Cardiac fibroblast (primary cell): ENCODE measurements at regions not wholly inside any gene's neighbourhood (a gene's known extent, or its start where the extent isn't known, plus 50 kb on each side); places are given as distances from the start of the nearest gene placed in this dataset.

Experiments used
- DNase-seq, 2 donors: peaks; one replicate each; pipeline versions ENCODE4 v3.0.0 to v3.0.0-alpha.2; 2010; ENCODE audit warnings: low read depth in 2 of 2
- H3K4me3 ChIP-seq, 2 donors: replicated peaks in 1 of 2; 1 replicate in 1 of 2; 2 replicates in 1 of 2; pipeline ENCODE4 v1.5.1; 2011; ENCODE audit warnings: low read depth in 2 of 2, low read length in 2 of 2, mild to moderate bottlenecking in 2 of 2, moderate library complexity in 1 of 2
- TF ChIP-seq, protein P1 (sequence below): IDR thresholded peaks from one replicate; pipeline ENCODE4 v1.5.1; 2011; ENCODE audit warnings: low read depth, mild to moderate bottlenecking, low read length, inconsistent platforms

DNA sequence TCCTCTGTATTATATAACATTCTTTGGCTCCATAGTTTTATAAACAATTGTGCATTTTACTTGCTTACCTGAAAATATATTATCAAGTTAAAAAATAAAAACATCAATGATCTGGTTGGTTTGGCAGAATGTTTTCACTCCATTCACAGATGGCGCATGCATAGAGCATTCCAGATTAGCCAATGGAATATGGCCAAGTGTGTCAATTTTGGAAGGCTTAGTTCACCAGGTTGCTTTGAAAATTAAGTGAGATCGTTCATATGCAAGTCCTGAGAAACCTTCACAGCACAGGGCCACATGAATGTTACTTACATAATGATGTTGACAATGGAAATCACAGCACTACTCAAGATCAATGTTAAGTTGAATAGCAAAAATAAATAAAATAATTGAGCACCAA is 335.7 kb downstream of the GRB14 start:
- H3K4me3 ChIP-seq = no peak overlapping the region
- TF ChIP-seq, protein P1, sequence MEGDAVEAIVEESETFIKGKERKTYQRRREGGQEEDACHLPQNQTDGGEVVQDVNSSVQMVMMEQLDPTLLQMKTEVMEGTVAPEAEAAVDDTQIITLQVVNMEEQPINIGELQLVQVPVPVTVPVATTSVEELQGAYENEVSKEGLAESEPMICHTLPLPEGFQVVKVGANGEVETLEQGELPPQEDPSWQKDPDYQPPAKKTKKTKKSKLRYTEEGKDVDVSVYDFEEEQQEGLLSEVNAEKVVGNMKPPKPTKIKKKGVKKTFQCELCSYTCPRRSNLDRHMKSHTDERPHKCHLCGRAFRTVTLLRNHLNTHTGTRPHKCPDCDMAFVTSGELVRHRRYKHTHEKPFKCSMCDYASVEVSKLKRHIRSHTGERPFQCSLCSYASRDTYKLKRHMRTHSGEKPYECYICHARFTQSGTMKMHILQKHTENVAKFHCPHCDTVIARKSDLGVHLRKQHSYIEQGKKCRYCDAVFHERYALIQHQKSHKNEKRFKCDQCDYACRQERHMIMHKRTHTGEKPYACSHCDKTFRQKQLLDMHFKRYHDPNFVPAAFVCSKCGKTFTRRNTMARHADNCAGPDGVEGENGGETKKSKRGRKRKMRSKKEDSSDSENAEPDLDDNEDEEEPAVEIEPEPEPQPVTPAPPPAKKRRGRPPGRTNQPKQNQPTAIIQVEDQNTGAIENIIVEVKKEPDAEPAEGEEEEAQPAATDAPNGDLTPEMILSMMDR = no peak
- DNase-seq = no peak

DNA sequence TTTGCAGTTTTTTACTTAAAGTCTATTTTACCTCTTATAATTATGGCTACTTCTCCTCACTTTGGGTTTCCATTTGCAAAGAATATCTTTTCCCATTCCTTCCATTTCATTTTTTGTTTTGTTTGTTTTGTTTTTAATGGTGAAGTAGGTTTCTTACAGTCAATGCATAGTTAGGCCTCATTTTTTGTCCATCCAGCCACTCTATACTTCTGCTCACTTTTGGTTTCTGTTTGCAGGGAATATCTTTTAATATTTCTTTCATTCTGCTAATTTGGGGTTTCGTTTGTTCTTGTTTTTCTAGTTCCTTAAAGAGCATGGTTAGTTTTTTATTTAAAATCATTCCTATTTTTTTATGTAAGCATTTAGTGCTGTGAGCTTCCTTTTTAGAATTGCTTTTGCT is 339.4 kb downstream of the GRB14 start:
- no peak for DNase-seq
- no peak overlapping the region for H3K4me3 ChIP-seq
- TF ChIP-seq, protein P1 = no peak

DNA sequence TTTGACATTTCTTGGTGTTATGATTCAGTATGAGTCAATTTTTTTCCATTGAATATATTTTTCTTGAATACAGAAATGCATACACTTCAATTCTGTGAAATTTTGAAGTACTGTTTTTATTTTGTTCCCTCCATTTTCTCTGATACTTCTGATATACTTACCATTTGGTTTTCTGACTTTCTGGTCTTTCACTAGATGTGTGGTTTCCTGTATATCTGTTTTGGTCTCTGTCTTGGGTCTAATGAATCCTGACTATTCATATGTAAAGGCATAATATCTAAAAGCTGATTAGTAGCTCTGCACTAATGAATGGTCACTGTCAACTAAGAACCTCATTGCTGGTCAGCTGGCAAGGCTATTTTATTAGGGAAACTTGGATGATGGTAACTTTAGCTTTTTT is 345.6 kb downstream of the GRB14 start:
- no peak for DNase-seq
- TF ChIP-seq, protein P1 = no peak
- H3K4me3 ChIP-seq = no peak overlapping the region

DNA sequence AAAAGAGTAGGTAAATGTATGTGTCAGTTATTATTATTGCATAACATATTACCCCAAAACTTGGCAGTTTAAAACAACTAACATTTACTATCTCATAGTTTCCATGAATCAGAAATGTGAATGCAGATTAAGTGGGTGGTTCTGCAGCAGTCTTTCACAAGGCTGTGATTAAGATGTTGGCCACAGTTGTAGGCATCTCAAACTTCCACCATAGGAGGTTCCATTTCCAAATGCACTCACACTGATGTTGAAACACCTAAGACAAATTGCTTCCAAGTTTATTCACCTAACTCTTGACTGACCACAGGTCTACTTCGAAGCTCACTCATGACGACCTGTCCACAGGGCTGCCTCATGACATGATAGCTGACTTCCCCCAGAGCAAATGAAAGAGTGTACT is 360.8 kb downstream of the GRB14 start:
- H3K4me3 ChIP-seq = no peak overlapping the region
- TF ChIP-seq, protein P1 = no peak
- peak; percentile 0 to 37 for DNase-seq

DNA sequence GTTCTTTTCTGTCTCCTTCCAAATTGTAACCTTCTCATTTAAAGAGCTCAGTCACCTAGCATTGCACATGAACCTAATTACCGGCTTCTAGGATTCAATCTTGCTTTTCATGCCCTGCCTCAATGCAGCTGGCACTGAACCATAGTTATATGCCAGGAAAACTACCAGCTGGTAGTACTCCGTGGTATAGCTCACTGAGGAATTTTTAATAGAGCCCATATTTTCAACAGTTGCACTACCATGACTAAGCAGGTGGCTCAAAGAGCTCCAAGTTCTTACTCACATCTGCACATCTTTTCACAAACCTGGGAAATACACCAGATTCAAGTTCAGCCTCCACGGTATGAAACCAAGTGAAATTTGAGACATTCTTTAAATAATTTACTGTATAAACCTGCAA is 363.5 kb downstream of the GRB14 start:
- no peak overlapping the region for H3K4me3 ChIP-seq
- TF ChIP-seq, protein P1 = no peak
- DNase-seq = peak in 1 of 2 donors; percentile 1

DNA sequence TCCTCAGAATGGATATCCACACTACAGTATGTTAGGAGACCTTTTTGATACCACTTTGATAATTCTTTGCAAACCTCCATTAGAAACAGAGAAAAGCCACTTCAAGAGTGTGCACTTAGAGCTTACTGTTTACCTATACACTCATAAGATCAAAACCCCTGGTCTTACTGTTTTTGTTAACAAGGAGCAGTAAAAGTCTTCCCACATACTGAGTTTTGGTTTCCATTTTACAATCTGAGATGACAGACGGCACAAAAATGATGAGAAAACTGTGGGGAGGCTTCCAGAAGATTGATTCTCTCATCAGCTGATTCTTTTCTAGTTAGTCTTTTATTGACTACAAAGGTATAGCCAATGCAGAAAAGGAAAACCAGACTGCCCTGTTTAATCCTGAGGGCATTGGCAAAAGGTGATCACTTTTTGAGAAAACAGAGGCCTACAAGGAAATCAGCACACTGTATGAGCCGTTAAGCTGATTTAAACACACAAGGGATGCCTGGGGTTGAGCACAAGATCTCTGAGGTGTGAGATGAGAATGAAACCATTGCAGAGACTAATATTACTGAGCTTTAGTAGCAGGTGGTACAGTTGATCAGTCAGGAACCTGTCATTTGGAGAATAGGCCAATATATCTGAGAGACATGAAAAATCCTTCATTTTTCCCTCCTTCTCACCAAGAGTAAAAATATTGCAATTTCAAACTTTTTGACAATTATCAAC is 368.6 kb downstream of the GRB14 start:
- no peak overlapping the region for H3K4me3 ChIP-seq
- DNase-seq = no peak
- TF ChIP-seq, protein P1 = no peak

DNA sequence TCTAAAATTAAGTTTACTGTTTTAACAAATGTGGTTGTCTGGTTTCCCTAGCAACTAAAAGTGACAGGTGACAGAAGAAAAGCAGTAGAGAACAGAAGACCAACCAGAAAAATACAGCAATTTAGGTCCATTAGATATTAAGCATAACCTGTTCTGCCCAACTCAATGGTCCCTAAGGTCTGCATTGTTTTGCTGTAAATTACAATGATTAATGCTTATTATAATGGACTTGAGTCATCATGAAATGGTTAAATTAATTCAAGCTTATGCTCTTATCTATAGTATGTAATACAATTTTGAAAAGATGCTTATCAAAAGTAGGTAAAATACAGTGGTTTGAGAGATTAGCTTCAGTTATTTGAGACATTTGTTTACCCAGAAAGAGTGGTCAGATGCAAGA is 378.0 kb downstream of the GRB14 start:
- TF ChIP-seq, protein P1 = no peak
- no peak overlapping the region for H3K4me3 ChIP-seq
- DNase-seq = no peak
